Naive thymus-derived CD4-positive, alpha-beta T cell (primary cell): ENCODE measurements at regions not wholly inside any gene's neighbourhood (a gene's known extent, or its start where the extent isn't known, plus 50 kb on each side); places are given as distances from the start of the nearest gene placed in this dataset.

Experiments used
- ATAC-seq: fragments of 150-1000 bp; cut with Tn5 transposase; 2 replicates; pipeline ENCODE4 v1.10.0; 2021; ENCODE audit warnings: mild to moderate bottlenecking, moderate library complexity
- CTCF ChIA-PET: fragments of 350-600 bp; sonication (Branson Sonifier 250); formaldehyde crosslinking; loops from one replicate; lab custom pipeline; 2021; ENCODE audit warnings: antibody characterized with exemption; lab: Charles Lee
- POLR2A ChIA-PET: fragments of 350-600 bp; sonication (Branson Sonifier 250); formaldehyde crosslinking; loops from one replicate; lab custom pipeline; 2021; ENCODE audit warnings: antibody characterized with exemption, inconsistent platforms; lab: Charles Lee
- DNase-seq, 9 donors: peaks; one replicate each; pipeline versions ENCODE4 v3.0.0 to v3.0.0-alpha.2; 2020 to 2022; ENCODE audit warnings: mixed read lengths in 1 of 9
- H3K27ac ChIP-seq: one replicate; pipeline ENCODE4 v1.7.0; 2013; ENCODE audit warnings: mild to moderate bottlenecking, low read depth, low read length, moderate library complexity
- H3K27me3 ChIP-seq, 2 donors: one replicate each; pipeline ENCODE4 v1.7.0; 2013; ENCODE audit warnings: low read length in 2 of 2, mild to moderate bottlenecking in 2 of 2, moderate library complexity in 2 of 2; ENCODE audit not compliant: control insufficient read depth in 2 of 2, insufficient read depth in 2 of 2
- H3K36me3 ChIP-seq, 3 experiments: 1 replicate in 2 of 3; 2 replicates in 1 of 3; pipeline ENCODE4 v1.7.0; 2013; ENCODE audit warnings: low read length in 3 of 3, mild to moderate bottlenecking in 3 of 3, moderate library complexity in 1 of 3; ENCODE audit not compliant: insufficient read depth in 3 of 3, control insufficient read depth in 2 of 3
- H3K4me1 ChIP-seq, 2 donors: one replicate each; pipeline ENCODE4 v1.7.0; 2013; ENCODE audit warnings: low read length in 2 of 2, mild to moderate bottlenecking in 2 of 2, moderate library complexity in 1 of 2; ENCODE audit not compliant: control insufficient read depth in 2 of 2, insufficient read depth in 2 of 2
- H3K4me3 ChIP-seq: 2 replicates; pipeline ENCODE4 v1.7.0; 2013; ENCODE audit warnings: mild to moderate bottlenecking, low read length
- H3K9me3 ChIP-seq, 3 experiments: 1 replicate in 2 of 3; 2 replicates in 1 of 3; pipeline ENCODE4 v1.7.0; 2013; ENCODE audit warnings: low read length in 3 of 3; ENCODE audit not compliant: control insufficient read depth in 2 of 3
- H3K27ac Mint-ChIP-seq, 9 donors: one replicate each; pipeline ENCODE4 v1.8.0; 2020 to 2022; ENCODE audit warnings: mixed read lengths in 9 of 9, mild to moderate bottlenecking in 8 of 9, moderate library complexity in 5 of 9, inconsistent platforms in 2 of 9
- H3K27me3 Mint-ChIP-seq, 5 donors: one replicate each; pipeline ENCODE4 v1.8.0; 2021 to 2022; ENCODE audit warnings: mixed read lengths in 5 of 5, mild to moderate bottlenecking in 1 of 5
- H3K36me3 Mint-ChIP-seq, 5 donors: one replicate each; pipeline ENCODE4 v1.8.0; 2020 to 2022; ENCODE audit warnings: mixed read lengths in 5 of 5, mild to moderate bottlenecking in 3 of 5, inconsistent platforms in 1 of 5
- H3K4me1 Mint-ChIP-seq, 7 donors: one replicate each; pipeline ENCODE4 v1.8.0; 2020 to 2022; ENCODE audit warnings: mixed read lengths in 7 of 7, mild to moderate bottlenecking in 3 of 7, inconsistent platforms in 1 of 7
- H3K4me3 Mint-ChIP-seq, 10 donors: one replicate each; pipeline ENCODE4 v1.8.0; 2020 to 2022; ENCODE audit warnings: mild to moderate bottlenecking in 10 of 10, mixed read lengths in 10 of 10, moderate library complexity in 6 of 10, inconsistent platforms in 2 of 10
- H3K9me3 Mint-ChIP-seq, 11 donors: one replicate each; pipeline ENCODE4 v1.8.0; 2020 to 2022; ENCODE audit warnings: mixed read lengths in 11 of 11, mild to moderate bottlenecking in 4 of 11, inconsistent platforms in 1 of 11, moderate library complexity in 1 of 11
- intact Hi-C, 2 donors: fragments of 100-400 bp; cut with micrococcal nuclease; formaldehyde crosslinking; loops; one replicate each; pipeline ENCODE4 v1.15.1; 2023

GRCh38 chr9:87283585-87283984, 214.1 kb upstream of the DAPK1 start:
- no peak for DNase-seq
- H3K4me1 Mint-ChIP-seq = no peaks in the 10 kb centered on the region
- H3K27ac ChIP-seq = no peak overlapping the region
- H3K36me3 Mint-ChIP-seq = no peaks in the 10 kb centered on the region
- intact Hi-C loops = no loop called here
- H3K9me3 ChIP-seq = no peaks in the 10 kb centered on the region
- no peak for ATAC-seq
- no peaks in the 10 kb centered on the region for H3K36me3 ChIP-seq
- no peaks in the 10 kb centered on the region for H3K27me3 ChIP-seq
- H3K4me3 ChIP-seq = no peak overlapping the region
- no peak overlapping the region for H3K4me3 Mint-ChIP-seq
- peaks cover 0 to 8% of the 10 kb centered on the region in 2 donors for H3K4me1 ChIP-seq
- ChIA-PET POLR2A (no interaction called here), CTCF (no interaction called here)
- no peak overlapping the region for H3K27ac Mint-ChIP-seq
- peaks cover 0 to 4% (median 0%) of the 10 kb centered on the region in 11 donors for H3K9me3 Mint-ChIP-seq
- H3K27me3 Mint-ChIP-seq = peaks cover 3 to 26% (median 24%) of the 10 kb centered on the region in 5 donors

GRCh38 chr9:87285183-87285850, 212.3 kb upstream of the DAPK1 start:
- POLR2A ChIA-PET = no interaction called here
- no peaks in the 10 kb centered on the region for H3K36me3 Mint-ChIP-seq
- DNase-seq (no peak), ATAC-seq (no peak)
- Histone ChIP-seq H3K9me3 (no peaks in the 10 kb centered on the region), H3K4me1 (no peaks in the 10 kb centered on the region), H3K36me3 (no peaks in the 10 kb centered on the region), H3K4me3 (no peak overlapping the region), H3K27me3 (peaks cover 0 to 3% of the 10 kb centered on the region in 2 donors), H3K27ac (no peak overlapping the region)
- intact Hi-C loops = no loop called here
- no peak overlapping the region for H3K27ac Mint-ChIP-seq
- H3K4me3 Mint-ChIP-seq = no peak overlapping the region
- peaks cover 0 to 4% (median 0%) of the 10 kb centered on the region in 11 donors for H3K9me3 Mint-ChIP-seq
- H3K4me1 Mint-ChIP-seq = no peaks in the 10 kb centered on the region
- peaks cover 4 to 31% (median 27%) of the 10 kb centered on the region in 5 donors for H3K27me3 Mint-ChIP-seq
- CTCF ChIA-PET = no interaction called here

DNA sequence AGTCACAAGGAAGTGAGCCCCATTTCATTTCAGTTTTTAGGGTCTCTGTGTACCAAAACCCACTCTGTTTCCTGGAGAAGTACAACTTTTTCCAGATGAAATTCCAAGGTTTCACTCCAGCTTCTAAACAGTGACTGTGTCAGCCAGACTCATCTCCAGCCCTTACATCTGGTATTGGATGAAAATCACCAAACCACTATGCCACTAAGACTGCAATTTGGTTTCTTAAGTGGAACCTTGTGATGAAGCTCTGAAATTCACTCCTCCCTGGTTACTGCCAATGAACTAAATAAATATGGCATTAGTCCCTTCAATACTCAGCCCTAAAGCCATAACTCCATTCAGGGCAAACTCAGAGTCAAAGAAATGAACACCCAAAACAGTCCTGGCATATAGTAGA, 211.2 kb upstream of the DAPK1 start:
- Histone ChIP-seq H3K4me1 (no peaks in the 10 kb centered on the region), H3K36me3 (no peaks in the 10 kb centered on the region), H3K27me3 (peaks cover 0 to 4% of the 10 kb centered on the region in 2 donors), H3K9me3 (no peaks in the 10 kb centered on the region), H3K4me3 (no peak overlapping the region), H3K27ac (no peak overlapping the region)
- ATAC-seq = no peak
- DNase-seq = no peak
- ChIA-PET POLR2A (no interaction called here), CTCF (no interaction called here)
- Mint-ChIP-seq H3K27me3 (peaks cover 4 to 31% (median 24%) of the 10 kb centered on the region in 5 donors), H3K4me3 (no peak overlapping the region), H3K4me1 (no peaks in the 10 kb centered on the region), H3K36me3 (no peaks in the 10 kb centered on the region), H3K9me3 (peaks cover 0 to 4% (median 0%) of the 10 kb centered on the region in 11 donors), H3K27ac (no peak overlapping the region)
- intact Hi-C loops = no loop called here

DNA sequence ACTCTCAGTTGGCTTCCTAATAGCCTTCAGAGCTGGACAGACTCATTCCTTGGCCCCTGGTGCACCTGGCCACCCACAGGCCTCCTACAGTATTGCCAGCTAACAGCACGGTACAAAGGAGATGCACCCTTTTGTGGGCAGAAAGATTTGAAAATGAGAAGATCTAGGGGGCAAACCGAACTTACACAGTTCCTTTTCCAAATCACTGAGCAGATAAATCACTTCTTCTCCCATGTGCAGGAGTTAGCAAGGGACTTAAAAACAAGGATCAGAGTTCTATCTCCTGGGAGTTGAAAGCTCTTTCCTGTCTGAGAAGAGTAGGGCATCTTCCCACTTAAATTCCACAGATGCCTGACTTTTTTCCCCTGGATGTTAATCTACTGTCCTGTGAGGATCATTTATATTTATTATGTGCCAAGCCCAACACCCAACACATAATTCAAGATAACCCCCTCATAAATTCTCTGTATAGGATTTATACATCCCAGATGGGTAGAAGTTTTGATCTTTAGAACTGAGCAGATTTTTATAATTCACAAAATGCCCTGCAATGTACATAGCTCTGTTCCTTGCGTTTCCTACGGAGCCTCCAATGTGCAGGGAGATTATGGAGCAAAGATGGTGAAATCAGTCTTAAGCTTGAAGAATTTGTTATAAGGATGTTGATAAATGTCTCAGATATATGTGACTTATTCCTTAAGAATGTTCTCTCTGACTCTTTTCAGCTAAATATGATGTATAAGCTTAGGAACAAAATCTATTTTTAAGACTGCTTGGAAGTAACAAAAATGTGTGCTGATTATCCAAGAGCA, 207.2 kb upstream of the DAPK1 start:
- ChIA-PET CTCF (interaction anchor here (0.8 kb wide), 1 partner anchor 10 kb away, joined by 3 read pairs; no protein-coding TSS in a partner anchor), POLR2A (no interaction called here)
- Histone ChIP-seq H3K36me3 (no peaks in the 10 kb centered on the region), H3K27ac (no peak overlapping the region), H3K4me1 (no peaks in the 10 kb centered on the region), H3K27me3 (peaks cover 0 to 4% of the 10 kb centered on the region in 2 donors), H3K9me3 (no peaks in the 10 kb centered on the region), H3K4me3 (no peak overlapping the region)
- H3K36me3 Mint-ChIP-seq = no peaks in the 10 kb centered on the region
- ATAC-seq (no peak), DNase-seq (no peak)
- H3K27ac Mint-ChIP-seq = no peak overlapping the region
- peaks cover 2 to 24% (median 8%) of the 10 kb centered on the region in 5 donors for H3K27me3 Mint-ChIP-seq
- H3K9me3 Mint-ChIP-seq = peaks cover 0 to 3% (median 0%) of the 10 kb centered on the region in 11 donors
- no peak overlapping the region for H3K4me3 Mint-ChIP-seq
- H3K4me1 Mint-ChIP-seq = no peaks in the 10 kb centered on the region
- intact Hi-C loops = no loop called here

- H3K36me3 ChIP-seq = no peaks in the 10 kb centered on the region
- ATAC-seq (no peak), DNase-seq (no peak)
- H3K9me3 ChIP-seq = no peaks in the 10 kb centered on the region
- Mint-ChIP-seq H3K9me3 (peaks cover 0 to 4% (median 0%) of the 10 kb centered on the region in 11 donors), H3K27me3 (peaks cover 2 to 18% (median 11%) of the 10 kb centered on the region in 5 donors), H3K4me1 (no peaks in the 10 kb centered on the region), H3K4me3 (no peak overlapping the region), H3K27ac (no peak overlapping the region), H3K36me3 (no peaks in the 10 kb centered on the region)
- no peaks in the 10 kb centered on the region for H3K4me1 ChIP-seq
- H3K27ac ChIP-seq = no peak overlapping the region
- H3K27me3 ChIP-seq = peaks cover 0 to 4% of the 10 kb centered on the region in 2 donors
- no peak overlapping the region for H3K4me3 ChIP-seq
- POLR2A ChIA-PET = no interaction called here
- CTCF ChIA-PET = no interaction called here
- intact Hi-C loops = no loop called here
Measured at GRCh38 chr9:87292449-87293191, 205.0 kb upstream of the DAPK1 start.

DNA sequence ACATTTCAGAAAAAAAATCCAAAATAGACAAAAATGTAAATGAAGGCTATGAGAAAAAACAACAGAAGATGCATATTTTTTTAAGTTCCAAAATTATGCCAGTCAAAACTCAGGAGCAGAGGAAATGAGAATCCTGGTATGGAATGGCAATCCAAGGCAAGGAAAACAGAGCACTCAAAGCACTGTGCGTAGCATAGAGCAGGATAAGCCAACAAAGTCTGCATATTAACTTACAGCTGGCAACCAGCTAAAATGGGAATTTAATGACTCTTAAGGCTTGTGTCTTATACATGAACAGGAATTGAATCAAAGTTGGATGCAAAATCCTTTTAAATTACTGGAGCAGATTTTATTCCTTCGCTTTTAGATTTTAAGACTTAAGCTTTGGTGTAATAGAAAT, 203.5 kb upstream of the DAPK1 start:
- Histone ChIP-seq H3K4me1 (no peaks in the 10 kb centered on the region), H3K4me3 (no peak overlapping the region), H3K27me3 (peaks cover 0 to 4% of the 10 kb centered on the region in 2 donors), H3K36me3 (no peaks in the 10 kb centered on the region), H3K27ac (no peak overlapping the region), H3K9me3 (no peaks in the 10 kb centered on the region)
- Mint-ChIP-seq H3K4me3 (no peak overlapping the region), H3K27me3 (peaks cover under 1 to 18% (median 8%) of the 10 kb centered on the region in 5 donors), H3K4me1 (no peaks in the 10 kb centered on the region), H3K27ac (no peak overlapping the region), H3K36me3 (no peaks in the 10 kb centered on the region), H3K9me3 (peaks cover 0 to 4% (median 0%) of the 10 kb centered on the region in 11 donors)
- ChIA-PET POLR2A (no interaction called here), CTCF (no interaction called here)
- no peak for DNase-seq
- intact Hi-C loops = no loop called here
- no peak for ATAC-seq
